GM12891 (cell line): ENCODE measurements at regions not wholly inside any gene's neighbourhood (a gene's known extent, or its start where the extent isn't known, plus 50 kb on each side); places are given as distances from the start of the nearest gene placed in this dataset.
"Not testable (repeated sequence)": the region's sequence is repeated elsewhere in the genome, so short reads cannot be mapped to it uniquely, and the experiment has no call there.

Experiments
- PAX5 ChIP-seq: IDR thresholded peaks from 2 replicates; pipeline ENCODE4 v1.6.1; 2011; ENCODE audit warnings: low read length, moderate library complexity, mild to moderate bottlenecking; ENCODE audit not compliant: insufficient read depth, severe bottlenecking
- POLR2A ChIP-seq: IDR thresholded peaks from 2 replicates; pipeline ENCODE4 v1.6.1; 2011; ENCODE audit warnings: low read depth, low read length, control low read depth
- POLR2AphosphoS5 ChIP-seq: IDR thresholded peaks from 2 replicates; pipeline ENCODE4 v1.6.1; 2011; ENCODE audit warnings: low read depth, low read length, control low read depth
- POU2F2 ChIP-seq: IDR thresholded peaks from 2 replicates; pipeline ENCODE4 v1.6.1; 2011; ENCODE audit warnings: low read depth, mild to moderate bottlenecking, control low read depth, low read length, moderate library complexity
- SPI1 ChIP-seq: IDR thresholded peaks from 2 replicates; pipeline ENCODE4 v1.6.1; 2011; ENCODE audit warnings: low read depth, low read length, control low read depth
- TAF1 ChIP-seq: IDR thresholded peaks from 2 replicates; pipeline ENCODE4 v1.6.1; 2011; ENCODE audit warnings: low read depth, low read length, control low read depth

GRCh38 chrX:132302687-132303086 is 83.4 kb upstream of the RAP2C start:
- not testable (repeated sequence) for TF ChIP-seq PAX5, SPI1, POLR2A, POLR2AphosphoS5, TAF1, POU2F2
